ENCODE measurements at regions not wholly inside any gene's neighbourhood (a gene's known extent, or its start where the extent isn't known, plus 50 kb on each side); places are given as distances from the start of the nearest gene placed in this dataset.

DNA sequence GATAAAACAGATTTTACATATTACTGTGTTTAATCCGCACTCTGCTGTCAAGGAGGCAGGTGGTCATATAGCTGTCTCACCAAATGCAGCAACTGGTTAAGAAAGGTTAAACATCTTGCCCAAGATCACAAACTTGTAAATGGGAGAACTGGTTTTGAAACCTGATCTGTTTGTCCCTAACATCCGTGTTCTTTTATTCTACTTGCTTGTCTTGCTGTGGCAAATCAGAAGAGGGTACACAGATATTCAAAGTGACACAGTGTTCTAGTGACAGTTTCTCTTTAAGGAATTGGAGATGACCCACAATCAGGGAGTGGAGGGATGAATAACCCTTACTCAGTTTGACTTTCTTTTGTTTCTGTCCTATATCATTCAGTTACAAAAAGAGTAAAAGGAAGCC, 83.0 kb upstream of the SGK1 start:
- TF ChIP-seq EP300 (IDR thresholded peaks at IDR 0.05): no peak
- TF ChIP-seq, protein P1, sequence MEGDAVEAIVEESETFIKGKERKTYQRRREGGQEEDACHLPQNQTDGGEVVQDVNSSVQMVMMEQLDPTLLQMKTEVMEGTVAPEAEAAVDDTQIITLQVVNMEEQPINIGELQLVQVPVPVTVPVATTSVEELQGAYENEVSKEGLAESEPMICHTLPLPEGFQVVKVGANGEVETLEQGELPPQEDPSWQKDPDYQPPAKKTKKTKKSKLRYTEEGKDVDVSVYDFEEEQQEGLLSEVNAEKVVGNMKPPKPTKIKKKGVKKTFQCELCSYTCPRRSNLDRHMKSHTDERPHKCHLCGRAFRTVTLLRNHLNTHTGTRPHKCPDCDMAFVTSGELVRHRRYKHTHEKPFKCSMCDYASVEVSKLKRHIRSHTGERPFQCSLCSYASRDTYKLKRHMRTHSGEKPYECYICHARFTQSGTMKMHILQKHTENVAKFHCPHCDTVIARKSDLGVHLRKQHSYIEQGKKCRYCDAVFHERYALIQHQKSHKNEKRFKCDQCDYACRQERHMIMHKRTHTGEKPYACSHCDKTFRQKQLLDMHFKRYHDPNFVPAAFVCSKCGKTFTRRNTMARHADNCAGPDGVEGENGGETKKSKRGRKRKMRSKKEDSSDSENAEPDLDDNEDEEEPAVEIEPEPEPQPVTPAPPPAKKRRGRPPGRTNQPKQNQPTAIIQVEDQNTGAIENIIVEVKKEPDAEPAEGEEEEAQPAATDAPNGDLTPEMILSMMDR (IDR thresholded peaks at IDR 0.05): no peak
- TF ChIP-seq POLR2AphosphoS5 (IDR thresholded peaks at IDR 0.05): no peak
- no peak for TF ChIP-seq POLR2A (IDR thresholded peaks at IDR 0.05)
- no peaks in the 10 kb centered on the region for H3K36me3 ChIP-seq
- no peak for DNase-seq (ENCODE audit: low spot score in 2 of 2)
- no peaks in the 10 kb centered on the region for H3K27me3 ChIP-seq
- peaks cover 7% of the 10 kb centered on the region for H3K4me1 ChIP-seq
- no peak overlapping the region for H3K27ac ChIP-seq
- H3K4me3 ChIP-seq: no peak overlapping the region
- no peaks in the 10 kb centered on the region for H3K9me3 ChIP-seq
- 62% methylated on average over 2 of the region's 2 CpGs for WGBS

DNA sequence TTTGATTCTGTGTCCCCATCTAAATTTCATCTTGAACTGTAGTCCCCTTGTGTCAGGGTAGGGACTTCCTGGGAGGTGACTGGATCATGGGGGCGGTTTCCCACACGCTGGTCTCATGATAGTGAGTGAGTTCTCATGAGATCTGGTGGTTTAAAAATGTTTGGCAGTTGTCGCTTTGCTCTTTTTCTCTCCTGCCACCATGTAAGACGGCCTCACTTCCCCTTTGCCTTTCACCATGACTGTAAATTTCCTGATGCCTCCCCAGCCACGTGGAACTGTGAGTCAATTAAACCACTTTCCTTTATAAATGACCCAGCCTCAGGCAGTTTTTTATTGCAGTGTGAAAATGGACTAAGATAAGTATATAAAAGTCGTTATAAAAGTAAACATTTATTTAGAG, 80.5 kb upstream of the SGK1 start:
- Histone ChIP-seq H3K9me3 (no peaks in the 10 kb centered on the region), H3K27ac (no peak overlapping the region), H3K4me1 (peaks cover 12% of the 10 kb centered on the region), H3K36me3 (no peaks in the 10 kb centered on the region), H3K27me3 (no peaks in the 10 kb centered on the region), H3K4me3 (no peak overlapping the region)
- TF ChIP-seq POLR2AphosphoS5 (IDR thresholded peaks at IDR 0.05): no peak
- no peak for TF ChIP-seq EP300 (IDR thresholded peaks at IDR 0.05)
- TF ChIP-seq, protein P1 (IDR thresholded peaks at IDR 0.05): no peak
- no peak for TF ChIP-seq POLR2A (IDR thresholded peaks at IDR 0.05)
- DNase-seq (ENCODE audit: low spot score in 2 of 2): no peak
- 60% methylated on average over 6 of the region's 6 CpGs for WGBS

DNA sequence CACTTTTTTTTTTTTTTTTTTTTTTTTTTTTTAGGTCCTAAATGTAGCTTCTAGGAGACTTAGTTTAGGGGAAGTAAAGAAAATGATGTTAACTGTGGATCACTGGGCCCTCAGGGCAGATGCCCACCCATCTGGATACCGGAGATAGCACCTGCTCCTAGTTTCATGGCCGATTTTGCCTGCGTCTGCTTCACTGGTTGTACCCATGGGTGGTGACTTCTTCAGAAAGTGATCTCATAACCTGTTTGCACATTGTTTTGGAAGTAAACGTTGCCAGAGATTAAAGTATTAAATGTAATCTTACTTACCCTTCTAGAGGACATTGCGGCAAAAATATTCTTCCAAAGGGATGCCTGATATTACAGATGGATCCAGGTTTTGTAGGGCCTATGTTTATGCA, 79.8 kb upstream of the SGK1 start:
- Histone ChIP-seq H3K27me3 (no peaks in the 10 kb centered on the region), H3K4me1 (peaks cover 12% of the 10 kb centered on the region), H3K27ac (no peak overlapping the region), H3K36me3 (no peaks in the 10 kb centered on the region), H3K4me3 (no peak overlapping the region), H3K9me3 (no peaks in the 10 kb centered on the region)
- no peak for DNase-seq (ENCODE audit: low spot score in 2 of 2)
- no peak for TF ChIP-seq POLR2AphosphoS5 (IDR thresholded peaks at IDR 0.05)
- no peak for TF ChIP-seq POLR2A (IDR thresholded peaks at IDR 0.05)
- TF ChIP-seq EP300 (IDR thresholded peaks at IDR 0.05): no peak
- TF ChIP-seq, protein P1 (IDR thresholded peaks at IDR 0.05): no peak
- 89% methylated on average over 5 of the region's 5 CpGs for WGBS

DNA sequence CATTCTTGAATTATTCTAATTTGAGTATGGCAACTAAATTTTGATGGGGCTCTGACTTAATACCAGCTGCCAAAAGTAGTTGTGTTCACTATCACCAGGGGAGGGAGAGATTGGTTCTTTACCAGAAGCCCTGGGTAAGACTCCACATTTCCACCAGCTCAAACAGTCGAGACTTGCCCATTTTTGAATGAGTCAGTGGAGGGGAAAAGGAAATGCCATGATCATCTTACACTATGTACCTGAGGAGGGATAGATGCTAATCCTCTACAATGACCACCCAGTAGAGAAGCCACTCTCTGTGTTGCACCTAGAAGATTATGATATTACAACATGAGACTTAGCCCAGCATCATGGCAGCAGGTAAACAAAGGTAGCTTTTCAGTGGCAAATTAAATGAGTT, 77.0 kb upstream of the SGK1 start:
- Histone ChIP-seq H3K4me1 (peaks cover 8% of the 10 kb centered on the region), H3K27ac (no peak overlapping the region), H3K4me3 (no peak overlapping the region), H3K36me3 (no peaks in the 10 kb centered on the region), H3K27me3 (no peaks in the 10 kb centered on the region), H3K9me3 (no peaks in the 10 kb centered on the region)
- no peak for DNase-seq (ENCODE audit: low spot score in 2 of 2)
- 62% methylated on average over 1 of the region's 1 CpG for WGBS
- TF ChIP-seq POLR2AphosphoS5 (IDR thresholded peaks at IDR 0.05) (no peak), POLR2A (IDR thresholded peaks at IDR 0.05) (no peak), EP300 (IDR thresholded peaks at IDR 0.05) (no peak)
- TF ChIP-seq, protein P1 (IDR thresholded peaks at IDR 0.05): no peak

DNA sequence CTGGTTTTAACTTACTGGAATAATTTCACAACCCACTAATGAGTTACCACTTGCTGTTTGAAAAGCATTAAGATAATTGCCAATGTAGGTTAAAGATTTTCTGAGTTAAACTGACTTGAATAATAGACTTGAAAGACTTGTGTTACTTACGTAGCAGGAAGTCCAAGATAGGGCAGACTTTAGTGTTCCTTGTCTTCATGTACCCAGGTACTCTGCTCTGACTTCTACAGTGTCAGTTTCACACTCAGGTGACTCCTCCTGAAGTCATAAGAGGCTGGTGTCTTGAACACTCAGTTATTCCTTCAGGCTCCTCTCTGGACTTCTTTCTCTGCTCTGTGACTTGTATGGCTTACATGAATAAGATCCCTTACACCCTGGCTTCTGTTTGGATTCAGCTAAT, 76.3 kb upstream of the SGK1 start:
- WGBS: 74% methylated on average over 1 of the region's 1 CpG
- Histone ChIP-seq H3K36me3 (no peaks in the 10 kb centered on the region), H3K9me3 (no peaks in the 10 kb centered on the region), H3K27me3 (no peaks in the 10 kb centered on the region), H3K4me3 (no peak overlapping the region), H3K27ac (no peak overlapping the region), H3K4me1 (peaks cover 11% of the 10 kb centered on the region)
- no peak for TF ChIP-seq POLR2AphosphoS5 (IDR thresholded peaks at IDR 0.05)
- TF ChIP-seq, protein P1 (IDR thresholded peaks at IDR 0.05): no peak
- no peak for TF ChIP-seq POLR2A (IDR thresholded peaks at IDR 0.05)
- TF ChIP-seq EP300 (IDR thresholded peaks at IDR 0.05): no peak
- DNase-seq (ENCODE audit: low spot score in 2 of 2): no peak

All from suprapubic skin (tissue), 4 donors.